Peyer's patch (tissue), 4 donors: ENCODE measurements at regions not wholly inside any gene's neighbourhood (a gene's known extent, or its start where the extent isn't known, plus 50 kb on each side); places are given as distances from the start of the nearest gene placed in this dataset.

Source experiments
- POLR2A ChIP-seq, 2 donors: fragments of 450-650 bp; IDR thresholded peaks; one replicate each; pipeline ENCODE4 v1.5.1; 2017; ENCODE audit warnings: antibody characterized with exemption in 2 of 2, mild to moderate bottlenecking in 2 of 2, moderate library complexity in 2 of 2
- TF ChIP-seq, protein P1 (sequence below), 6 experiments: fragments of 450-650 bp in 4 of 6; fragments of 200-600 bp in 2 of 6; sonication (generic) in 1 of 6; IDR thresholded peaks; one replicate each; pipeline ENCODE4 v1.5.1; 2017 to 2019; ENCODE audit warnings: antibody characterized with exemption in 6 of 6, mild to moderate bottlenecking in 3 of 6, moderate library complexity in 1 of 6

DNA sequence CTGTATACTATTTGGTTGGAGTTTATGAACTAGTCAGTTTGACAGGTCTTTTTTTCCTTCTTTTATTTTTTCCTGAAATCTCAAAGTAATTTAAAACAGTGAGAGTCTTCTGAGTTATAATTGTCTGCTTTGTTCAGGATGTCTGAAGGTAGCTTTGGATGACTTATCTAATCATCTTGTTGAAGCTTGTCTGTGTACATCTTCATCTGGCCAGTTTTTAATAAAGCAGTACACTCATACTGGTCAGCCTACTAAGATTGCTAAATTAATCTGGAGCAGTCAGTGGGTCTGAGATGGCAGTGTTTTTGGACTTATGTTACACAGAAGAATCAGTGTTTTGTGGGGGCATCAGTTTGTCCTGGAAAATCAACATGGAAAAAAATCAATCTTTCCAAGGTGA is 482.4 kb downstream of the CDH10 start:
- TF ChIP-seq, protein P1, sequence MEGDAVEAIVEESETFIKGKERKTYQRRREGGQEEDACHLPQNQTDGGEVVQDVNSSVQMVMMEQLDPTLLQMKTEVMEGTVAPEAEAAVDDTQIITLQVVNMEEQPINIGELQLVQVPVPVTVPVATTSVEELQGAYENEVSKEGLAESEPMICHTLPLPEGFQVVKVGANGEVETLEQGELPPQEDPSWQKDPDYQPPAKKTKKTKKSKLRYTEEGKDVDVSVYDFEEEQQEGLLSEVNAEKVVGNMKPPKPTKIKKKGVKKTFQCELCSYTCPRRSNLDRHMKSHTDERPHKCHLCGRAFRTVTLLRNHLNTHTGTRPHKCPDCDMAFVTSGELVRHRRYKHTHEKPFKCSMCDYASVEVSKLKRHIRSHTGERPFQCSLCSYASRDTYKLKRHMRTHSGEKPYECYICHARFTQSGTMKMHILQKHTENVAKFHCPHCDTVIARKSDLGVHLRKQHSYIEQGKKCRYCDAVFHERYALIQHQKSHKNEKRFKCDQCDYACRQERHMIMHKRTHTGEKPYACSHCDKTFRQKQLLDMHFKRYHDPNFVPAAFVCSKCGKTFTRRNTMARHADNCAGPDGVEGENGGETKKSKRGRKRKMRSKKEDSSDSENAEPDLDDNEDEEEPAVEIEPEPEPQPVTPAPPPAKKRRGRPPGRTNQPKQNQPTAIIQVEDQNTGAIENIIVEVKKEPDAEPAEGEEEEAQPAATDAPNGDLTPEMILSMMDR (IDR thresholded peaks at IDR 0.05): no peak
- no peak for TF ChIP-seq POLR2A (IDR thresholded peaks at IDR 0.05)
